ENCODE measurements at regions not wholly inside any gene's neighbourhood (a gene's known extent, or its start where the extent isn't known, plus 50 kb on each side); places are given as distances from the start of the nearest gene placed in this dataset.

DNA sequence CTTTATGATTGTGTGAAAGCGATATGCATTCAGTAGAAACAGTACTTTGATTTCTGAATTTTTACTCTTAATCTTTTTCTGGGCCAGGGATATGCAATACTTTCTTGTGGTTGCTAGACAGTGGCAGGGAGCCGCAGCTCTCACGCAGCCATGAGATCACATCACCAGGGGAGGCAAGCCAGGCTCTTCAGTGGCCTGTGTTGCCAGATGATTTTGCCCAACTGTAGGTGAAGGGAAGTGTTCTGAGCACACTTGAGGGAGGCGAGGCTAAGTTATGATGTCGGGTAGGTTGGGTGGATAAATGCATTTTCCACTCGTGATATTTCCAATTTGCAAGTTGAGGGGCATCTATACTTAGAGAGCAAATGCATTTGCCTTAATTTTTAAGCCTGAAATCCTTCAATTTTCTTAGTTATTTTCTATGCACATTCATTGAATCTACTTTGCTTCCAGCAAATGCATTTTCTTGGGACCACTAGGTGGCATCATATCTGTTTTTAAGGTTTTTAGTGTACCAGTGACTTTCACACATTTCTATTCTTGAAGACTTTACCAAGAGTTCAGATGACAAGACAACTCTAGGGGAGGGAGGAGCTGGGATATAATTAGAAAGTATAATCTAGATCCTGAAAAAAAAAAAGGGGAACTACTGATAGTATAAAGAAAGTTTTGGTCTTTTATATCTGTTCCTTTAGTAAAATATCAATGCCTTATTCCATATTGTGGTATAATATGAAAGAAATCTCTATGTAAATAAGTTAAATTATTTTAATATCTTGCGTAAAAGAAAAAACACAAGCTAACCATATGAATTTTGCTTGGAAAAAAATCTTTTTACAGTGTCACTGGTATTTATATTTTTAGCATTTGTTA, 643.3 kb downstream of the SOCS6 start:
- TF ChIP-seq, protein P1, sequence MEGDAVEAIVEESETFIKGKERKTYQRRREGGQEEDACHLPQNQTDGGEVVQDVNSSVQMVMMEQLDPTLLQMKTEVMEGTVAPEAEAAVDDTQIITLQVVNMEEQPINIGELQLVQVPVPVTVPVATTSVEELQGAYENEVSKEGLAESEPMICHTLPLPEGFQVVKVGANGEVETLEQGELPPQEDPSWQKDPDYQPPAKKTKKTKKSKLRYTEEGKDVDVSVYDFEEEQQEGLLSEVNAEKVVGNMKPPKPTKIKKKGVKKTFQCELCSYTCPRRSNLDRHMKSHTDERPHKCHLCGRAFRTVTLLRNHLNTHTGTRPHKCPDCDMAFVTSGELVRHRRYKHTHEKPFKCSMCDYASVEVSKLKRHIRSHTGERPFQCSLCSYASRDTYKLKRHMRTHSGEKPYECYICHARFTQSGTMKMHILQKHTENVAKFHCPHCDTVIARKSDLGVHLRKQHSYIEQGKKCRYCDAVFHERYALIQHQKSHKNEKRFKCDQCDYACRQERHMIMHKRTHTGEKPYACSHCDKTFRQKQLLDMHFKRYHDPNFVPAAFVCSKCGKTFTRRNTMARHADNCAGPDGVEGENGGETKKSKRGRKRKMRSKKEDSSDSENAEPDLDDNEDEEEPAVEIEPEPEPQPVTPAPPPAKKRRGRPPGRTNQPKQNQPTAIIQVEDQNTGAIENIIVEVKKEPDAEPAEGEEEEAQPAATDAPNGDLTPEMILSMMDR (IDR thresholded peaks at IDR 0.05; ENCODE audit: poor library complexity): peak; percentile 76
- TF ChIP-seq EZH2 (IDR thresholded peaks at IDR 0.05; ENCODE audit: borderline replicate concordance): no peak
